GM23248 (cell line): ENCODE measurements at regions not wholly inside any gene's neighbourhood (a gene's known extent, or its start where the extent isn't known, plus 50 kb on each side); places are given as distances from the start of the nearest gene placed in this dataset.

ENCODE experiments used
- EZH2 ChIP-seq: fragments of 200-600 bp; sonication (generic); IDR thresholded peaks from 2 replicates; pipeline ENCODE4 v1.6.1; 2018; ENCODE audit warnings: antibody characterized with exemption, mild to moderate bottlenecking; ENCODE audit not compliant: insufficient read depth, poor library complexity, severe bottlenecking
- EZH2phosphoT487 ChIP-seq: fragments of 200-600 bp; sonication (generic); IDR thresholded peaks from 2 replicates; pipeline ENCODE4 v1.6.1; 2018; ENCODE audit warnings: antibody characterized with exemption, moderate library complexity, mild to moderate bottlenecking, low read depth; ENCODE audit not compliant: insufficient read depth

DNA sequence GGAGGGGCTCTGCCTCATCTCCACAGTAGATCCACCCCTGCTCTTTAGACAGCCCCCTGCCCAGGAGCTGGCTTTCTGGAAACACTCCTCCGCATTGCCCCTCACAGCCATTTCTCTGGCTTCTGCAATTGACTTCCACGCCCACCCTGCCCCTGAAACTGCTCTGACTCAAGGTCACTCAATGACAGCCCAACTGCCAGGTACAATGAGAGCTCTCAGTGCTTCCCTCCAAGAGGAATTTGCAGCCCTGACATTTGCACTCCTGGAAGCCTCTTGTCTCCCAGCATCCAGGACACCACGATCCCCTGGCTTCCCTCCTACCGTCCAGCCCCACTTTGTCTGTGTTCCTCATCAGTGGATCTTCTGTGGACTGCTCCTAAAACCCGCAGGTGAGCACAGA lies 421.5 kb downstream of the SOX9 start:
- no peak for TF ChIP-seq EZH2phosphoT487
- no peak for TF ChIP-seq EZH2
